ENCODE measurements at regions not wholly inside any gene's neighbourhood (a gene's known extent, or its start where the extent isn't known, plus 50 kb on each side); places are given as distances from the start of the nearest gene placed in this dataset.

DNA sequence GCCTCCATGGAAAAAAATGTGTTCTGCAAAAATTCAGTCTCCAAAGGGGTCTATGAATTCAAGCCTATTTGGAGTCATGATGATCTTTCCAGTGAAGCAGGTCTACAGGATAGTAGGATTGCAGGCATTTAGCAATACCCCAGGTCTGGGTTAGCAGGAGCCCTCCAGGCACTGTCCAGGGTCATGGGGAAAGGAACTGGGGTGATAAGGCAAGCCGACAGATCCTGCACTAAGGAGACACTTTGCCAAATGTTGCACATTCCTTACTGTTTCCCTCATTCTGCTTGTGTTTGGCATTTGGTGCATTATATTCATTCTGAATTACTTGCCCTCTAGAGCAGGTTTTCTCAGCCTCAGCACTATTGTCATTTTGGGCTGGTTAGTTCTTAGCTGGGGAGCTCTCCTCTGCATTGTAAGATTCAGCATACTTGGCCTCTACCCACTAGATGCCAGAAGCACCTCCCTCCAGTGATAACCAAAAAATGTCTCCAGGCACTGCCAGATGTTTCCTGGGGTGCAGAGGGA is 333.3 kb upstream of the PLXNA2 start:
- no peak overlapping the region for H3K4me2 ChIP-seq (ENCODE audit: low read length)
- H3K79me2 ChIP-seq (replicated peaks; ENCODE audit: insufficient read depth, low read length), result no peaks in the 10 kb centered on the region
- no peak overlapping the region for H3K9ac ChIP-seq (ENCODE audit: low read length)
- no peak overlapping the region for H3K27ac ChIP-seq (ENCODE audit: low read length)
- no peaks in the 10 kb centered on the region for H3K27me3 ChIP-seq (ENCODE audit: insufficient read depth, low read depth, low read length)
- no peaks in the 10 kb centered on the region for H3K36me3 ChIP-seq (ENCODE audit: insufficient read depth, low read length)
- no peak overlapping the region for H3K4me3 ChIP-seq (ENCODE audit: low read length)
- H3K9me2 ChIP-seq (ENCODE audit: insufficient read depth, low read length), result no peaks in the 10 kb centered on the region
- H4K20me1 ChIP-seq (ENCODE audit: insufficient read depth), result no peaks in the 10 kb centered on the region
- H3F3A ChIP-seq (ENCODE audit: insufficient read depth, low read length, poor library complexity, severe bottlenecking), result no peaks in the 10 kb centered on the region
- H2AFZ ChIP-seq (ENCODE audit: low read depth, low read length), result no peak overlapping the region
- TF ChIP-seq EZH2 (IDR thresholded peaks at IDR 0.05; ENCODE audit: borderline replicate concordance, insufficient read depth, low read length, poor library complexity, severe bottlenecking), result no peak
- no peak for TF ChIP-seq MXI1 (conservative IDR thresholded peaks at IDR 0.05; ENCODE audit: poor library complexity, severe bottlenecking)
- TF ChIP-seq REST (IDR thresholded peaks at IDR 0.05; ENCODE audit: borderline replicate concordance), result no peak
- no peak for TF ChIP-seq RAD21 (conservative IDR thresholded peaks at IDR 0.05)
- TF ChIP-seq EP300 (conservative IDR thresholded peaks at IDR 0.05; ENCODE audit: poor library complexity, severe bottlenecking), result no peak
- TF ChIP-seq SMC3 (conservative IDR thresholded peaks at IDR 0.05; ENCODE audit: poor library complexity), result no peak
- no peak for TF ChIP-seq CTCF (IDR thresholded peaks at IDR 0.05; ENCODE audit: poor library complexity, severe bottlenecking)
- no peak for TF ChIP-seq POLR2AphosphoS5 (IDR thresholded peaks at IDR 0.05)
- no peak for TF ChIP-seq TAF1 (IDR thresholded peaks at IDR 0.05; ENCODE audit: low read depth)
- no peaks in the 10 kb centered on the region for H3K9me3 ChIP-seq (ENCODE audit: low read length)

DNA sequence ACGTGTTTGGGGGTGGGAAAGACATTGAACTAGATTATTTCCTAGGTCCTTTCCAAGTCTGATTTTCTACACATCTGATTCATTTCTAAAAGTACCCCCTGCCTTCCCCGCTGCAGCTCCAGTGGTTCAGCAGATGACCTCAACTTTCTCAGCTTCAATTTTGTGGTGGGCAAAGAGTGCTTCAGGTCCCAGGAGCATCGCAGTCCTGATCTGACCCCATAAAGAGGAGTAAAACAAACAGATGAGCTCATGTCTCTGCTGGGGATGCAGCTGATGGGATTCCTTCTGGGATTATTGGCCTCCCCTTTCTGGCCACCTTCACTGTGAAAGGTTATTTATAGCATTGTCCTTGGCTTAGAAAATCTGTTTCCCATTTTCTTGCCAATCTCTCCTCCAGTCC is 337.0 kb upstream of the PLXNA2 start:
- H3F3A ChIP-seq (ENCODE audit: insufficient read depth, low read length, poor library complexity, severe bottlenecking), result no peaks in the 10 kb centered on the region
- no peak overlapping the region for H3K4me3 ChIP-seq (ENCODE audit: low read length)
- no peak overlapping the region for H3K4me2 ChIP-seq (ENCODE audit: low read length)
- no peaks in the 10 kb centered on the region for H3K79me2 ChIP-seq (replicated peaks; ENCODE audit: insufficient read depth, low read length)
- no peaks in the 10 kb centered on the region for H3K36me3 ChIP-seq (ENCODE audit: insufficient read depth, low read length)
- H3K9ac ChIP-seq (ENCODE audit: low read length), result no peak overlapping the region
- H3K27ac ChIP-seq (ENCODE audit: low read length), result no peak overlapping the region
- no peaks in the 10 kb centered on the region for H3K9me2 ChIP-seq (ENCODE audit: insufficient read depth, low read length)
- no peak overlapping the region for H2AFZ ChIP-seq (ENCODE audit: low read depth, low read length)
- H3K27me3 ChIP-seq (ENCODE audit: insufficient read depth, low read depth, low read length), result no peaks in the 10 kb centered on the region
- no peaks in the 10 kb centered on the region for H4K20me1 ChIP-seq (ENCODE audit: insufficient read depth)
- TF ChIP-seq TAF1 (IDR thresholded peaks at IDR 0.05; ENCODE audit: low read depth), result no peak
- no peak for TF ChIP-seq CTCF (IDR thresholded peaks at IDR 0.05; ENCODE audit: poor library complexity, severe bottlenecking)
- TF ChIP-seq SMC3 (conservative IDR thresholded peaks at IDR 0.05; ENCODE audit: poor library complexity), result no peak
- TF ChIP-seq POLR2AphosphoS5 (IDR thresholded peaks at IDR 0.05), result no peak
- no peak for TF ChIP-seq EZH2 (IDR thresholded peaks at IDR 0.05; ENCODE audit: borderline replicate concordance, insufficient read depth, low read length, poor library complexity, severe bottlenecking)
- no peak for TF ChIP-seq REST (IDR thresholded peaks at IDR 0.05; ENCODE audit: borderline replicate concordance)
- no peak for TF ChIP-seq EP300 (conservative IDR thresholded peaks at IDR 0.05; ENCODE audit: poor library complexity, severe bottlenecking)
- TF ChIP-seq RAD21 (conservative IDR thresholded peaks at IDR 0.05), result no peak
- no peaks in the 10 kb centered on the region for H3K9me3 ChIP-seq (ENCODE audit: low read length)
